ENCODE measurements at regions not wholly inside any gene's neighbourhood (a gene's known extent, or its start where the extent isn't known, plus 50 kb on each side); places are given as distances from the start of the nearest gene placed in this dataset.
"Not testable (repeated sequence)": the region's sequence is repeated elsewhere in the genome, so short reads cannot be mapped to it uniquely, and the experiment has no call there.

GRCh38 chr1:55309053-55309452, 93.9 kb upstream of the USP24 start:
- Histone ChIP-seq H3K27me3 (ENCODE audit: control insufficient read depth, insufficient read depth, low read length) (no peaks in the 10 kb centered on the region), H3K4me3 (ENCODE audit: low read length) (no peak overlapping the region), H3K36me3 (ENCODE audit: control insufficient read depth, insufficient read depth, low read length) (no peaks in the 10 kb centered on the region), H3K27ac (ENCODE audit: low read length) (no peak overlapping the region), H3K9me3 (ENCODE audit: control insufficient read depth, insufficient read depth, low read length) (no peaks in the 10 kb centered on the region), H3K4me1 (ENCODE audit: control insufficient read depth, insufficient read depth, low read length) (peaks cover 1% of the 10 kb centered on the region; the same call in 1 of the 2 replicates)
- WGBS (ENCODE audit: insufficient coverage, insufficient read length), result no CpG with 5 or more reads among the region's 2 CpGs
- no peak for DNase-seq (ENCODE audit: low read depth, low spot score)

- Histone ChIP-seq H3K27ac (ENCODE audit: low read length) (no peak overlapping the region), H3K9me3 (ENCODE audit: control insufficient read depth, insufficient read depth, low read length) (no peaks in the 10 kb centered on the region), H3K4me1 (ENCODE audit: control insufficient read depth, insufficient read depth, low read length) (peaks cover 1% of the 10 kb centered on the region; the same call in 1 of the 2 replicates), H3K4me3 (ENCODE audit: low read length) (no peak overlapping the region), H3K36me3 (ENCODE audit: control insufficient read depth, insufficient read depth, low read length) (no peaks in the 10 kb centered on the region), H3K27me3 (ENCODE audit: control insufficient read depth, insufficient read depth, low read length) (no peaks in the 10 kb centered on the region)
- WGBS (ENCODE audit: insufficient coverage, insufficient read length), result no CpG with 5 or more reads among the region's 2 CpGs
- no peak for DNase-seq (ENCODE audit: low read depth, low spot score)
Observed at GRCh38 chr1:55305735-55306134, 90.6 kb upstream of the USP24 start.

DNA sequence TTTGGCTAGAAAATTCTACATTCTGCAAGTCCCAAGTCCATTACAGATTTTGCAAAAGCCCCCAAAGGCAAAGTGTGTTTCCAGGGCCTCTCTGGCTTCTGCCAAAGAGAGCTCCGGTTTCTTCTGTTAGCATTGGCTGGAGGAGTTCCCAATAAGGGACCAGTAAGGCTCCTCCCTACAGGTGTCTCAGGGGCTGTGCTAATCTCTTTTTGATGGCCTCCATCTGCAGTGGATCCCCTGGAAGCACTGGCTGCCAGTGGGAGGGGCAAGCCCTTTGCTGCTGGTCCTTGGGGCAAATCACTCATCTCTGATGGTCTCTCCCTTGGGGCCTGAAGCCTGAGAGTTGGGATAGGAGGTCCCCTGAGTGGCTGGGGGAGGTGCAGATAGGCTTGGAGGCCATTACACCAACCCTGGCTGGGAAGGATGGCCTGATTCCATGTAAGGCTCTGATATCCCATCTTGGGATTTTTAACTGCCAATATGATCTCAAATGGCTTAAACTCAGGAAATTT, 89.1 kb upstream of the USP24 start:
- no peak for DNase-seq (ENCODE audit: low read depth, low spot score)
- Histone ChIP-seq H3K36me3 (ENCODE audit: control insufficient read depth, insufficient read depth, low read length) (no peaks in the 10 kb centered on the region), H3K4me3 (ENCODE audit: low read length) (no peak overlapping the region), H3K27ac (ENCODE audit: low read length) (no peak overlapping the region), H3K27me3 (ENCODE audit: control insufficient read depth, insufficient read depth, low read length) (no peaks in the 10 kb centered on the region), H3K9me3 (ENCODE audit: control insufficient read depth, insufficient read depth, low read length) (no peaks in the 10 kb centered on the region), H3K4me1 (ENCODE audit: control insufficient read depth, insufficient read depth, low read length) (no peaks in the 10 kb centered on the region)
- WGBS (ENCODE audit: insufficient coverage, insufficient read length), result no CpG with 5 or more reads among the region's 1 CpG

DNA sequence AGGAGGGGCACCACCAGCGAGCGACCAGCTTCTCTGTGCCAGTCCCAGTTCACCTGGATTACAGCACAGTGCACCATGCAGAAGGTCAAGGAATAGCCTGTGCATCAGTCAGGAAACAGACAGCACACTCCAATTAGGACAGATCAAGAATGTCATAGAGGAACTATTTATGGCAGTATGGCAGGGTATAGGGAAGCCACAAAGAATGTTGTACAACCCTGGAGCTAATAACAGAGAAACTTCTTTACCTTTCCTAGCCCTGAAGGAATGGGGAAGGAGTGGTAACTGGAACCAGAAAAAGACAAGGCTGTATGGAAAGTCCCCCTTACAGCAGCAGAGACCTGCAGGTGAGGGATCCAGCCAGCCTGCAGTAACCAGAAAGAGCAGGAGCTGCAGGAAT, 87.8 kb upstream of the USP24 start:
- no peak for DNase-seq (ENCODE audit: low read depth, low spot score)
- Histone ChIP-seq H3K27ac (ENCODE audit: low read length) (no peak overlapping the region), H3K4me3 (ENCODE audit: low read length) (no peak overlapping the region), H3K9me3 (ENCODE audit: control insufficient read depth, insufficient read depth, low read length) (no peaks in the 10 kb centered on the region), H3K4me1 (ENCODE audit: control insufficient read depth, insufficient read depth, low read length) (no peaks in the 10 kb centered on the region), H3K27me3 (ENCODE audit: control insufficient read depth, insufficient read depth, low read length) (no peaks in the 10 kb centered on the region), H3K36me3 (ENCODE audit: control insufficient read depth, insufficient read depth, low read length) (no peaks in the 10 kb centered on the region)
- WGBS (ENCODE audit: insufficient coverage, insufficient read length), result no CpG with 5 or more reads among the region's 2 CpGs

GRCh38 chr1:55301912-55302311, 86.7 kb upstream of the USP24 start:
- DNase-seq (ENCODE audit: low read depth, low spot score), result no peak
- H3K27me3 ChIP-seq (ENCODE audit: control insufficient read depth, insufficient read depth, low read length), result no peaks in the 10 kb centered on the region

DNA sequence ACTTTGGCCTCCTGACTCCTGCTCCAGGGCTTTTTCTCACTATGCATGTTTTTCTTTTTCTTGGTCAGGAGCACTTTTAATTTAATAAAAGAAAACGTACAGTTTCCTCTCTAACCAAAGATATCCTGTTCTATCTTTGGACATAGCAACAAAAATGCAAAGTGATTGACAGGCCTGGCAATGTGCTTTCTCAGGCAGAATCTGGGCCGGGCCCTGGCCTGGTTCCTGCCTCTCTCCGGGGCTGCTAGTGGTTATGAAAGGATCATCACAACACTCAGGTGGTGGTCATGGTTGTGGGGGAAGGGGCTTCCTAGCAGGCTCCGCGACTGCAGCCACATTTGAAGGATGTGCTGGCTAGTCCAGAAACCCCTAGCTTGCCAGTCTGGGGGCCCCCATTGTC, 85.8 kb upstream of the USP24 start:
- Histone ChIP-seq H3K27me3 (ENCODE audit: control insufficient read depth, insufficient read depth, low read length) (no peaks in the 10 kb centered on the region), H3K27ac (ENCODE audit: low read length) (no peak overlapping the region), H3K4me3 (ENCODE audit: low read length) (no peak overlapping the region), H3K9me3 (ENCODE audit: control insufficient read depth, insufficient read depth, low read length) (no peaks in the 10 kb centered on the region), H3K36me3 (ENCODE audit: control insufficient read depth, insufficient read depth, low read length) (no peaks in the 10 kb centered on the region), H3K4me1 (ENCODE audit: control insufficient read depth, insufficient read depth, low read length) (no peaks in the 10 kb centered on the region)
- no CpG with 5 or more reads among the region's 5 CpGs for WGBS (ENCODE audit: insufficient coverage, insufficient read length)
- DNase-seq (ENCODE audit: low read depth, low spot score), result no peak

More at GRCh38 chr1:55301912-55302311, 86.7 kb upstream of the USP24 start:
- Histone ChIP-seq H3K36me3 (ENCODE audit: control insufficient read depth, insufficient read depth, low read length) (no peaks in the 10 kb centered on the region), H3K4me3 (ENCODE audit: low read length) (no peak overlapping the region), H3K27ac (ENCODE audit: low read length) (no peak overlapping the region), H3K4me1 (ENCODE audit: control insufficient read depth, insufficient read depth, low read length) (no peaks in the 10 kb centered on the region), H3K9me3 (ENCODE audit: control insufficient read depth, insufficient read depth, low read length) (no peaks in the 10 kb centered on the region)
- no CpG with 5 or more reads among the region's 2 CpGs for WGBS (ENCODE audit: insufficient coverage, insufficient read length)

DNA sequence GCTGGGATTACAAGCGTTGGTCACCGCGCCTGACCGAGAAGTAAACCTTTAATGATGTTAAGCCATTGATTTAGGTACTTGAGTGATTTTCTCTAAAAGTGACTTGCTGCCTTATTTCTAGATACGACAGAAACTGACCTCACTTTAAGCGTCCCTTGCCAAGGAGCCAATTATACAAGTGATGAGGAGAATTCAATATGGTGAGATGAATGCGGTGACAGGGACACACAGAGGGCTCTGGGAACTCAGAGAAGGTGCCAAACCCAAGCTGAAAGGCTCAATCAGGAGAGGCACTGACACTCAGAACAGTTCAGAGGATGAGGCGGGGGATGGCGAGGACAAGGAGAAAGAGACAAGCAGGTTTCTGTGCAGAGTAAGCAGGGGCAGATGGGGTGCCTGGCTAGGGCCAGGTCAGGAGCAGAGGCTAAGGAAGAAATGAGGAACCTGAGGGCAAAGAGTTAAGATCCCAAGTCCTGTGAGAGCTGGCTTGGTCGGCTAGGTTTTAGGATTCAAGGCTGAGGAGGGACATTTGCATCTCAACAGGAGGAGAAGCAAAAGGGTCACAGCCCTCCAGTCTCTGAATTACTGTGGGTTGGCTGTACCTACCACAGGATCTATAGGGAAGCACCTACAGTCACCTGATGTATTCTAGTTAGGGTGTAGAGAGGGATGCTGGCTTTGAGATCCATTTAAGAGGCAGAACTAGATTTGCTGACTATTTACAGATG, 83.2 kb upstream of the USP24 start:
- WGBS (ENCODE audit: insufficient coverage, insufficient read length), result no CpG with 5 or more reads among the region's 10 CpGs
- no peak overlapping the region for H3K27ac ChIP-seq (ENCODE audit: low read length)

DNA sequence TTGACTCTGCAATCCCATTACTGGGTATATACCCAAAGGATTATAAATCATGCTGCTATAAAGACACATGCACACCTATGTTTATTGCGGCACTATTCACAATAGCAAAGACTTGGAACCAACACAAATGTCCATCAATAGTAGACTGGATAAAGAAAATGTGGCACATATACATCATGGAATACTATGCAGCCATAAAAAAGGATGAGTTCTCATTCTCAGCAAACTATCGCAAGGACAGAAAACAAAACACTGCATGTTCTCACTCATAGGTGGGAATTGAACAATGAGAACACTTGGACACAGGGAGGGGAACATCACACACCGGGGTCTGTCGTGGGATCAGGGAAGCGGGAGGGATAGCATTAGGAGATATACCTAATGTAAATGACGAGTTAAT, 81.1 kb upstream of the USP24 start:
- WGBS (ENCODE audit: insufficient coverage, insufficient read length), result no CpG with 5 or more reads among the region's 6 CpGs
- DNase-seq (ENCODE audit: low read depth, low spot score), result not testable (repeated sequence)

More for the DNA sequence above, 83.2 kb upstream of the USP24 start:
- H3K9me3 ChIP-seq (ENCODE audit: control insufficient read depth, insufficient read depth, low read length), result no peaks in the 10 kb centered on the region
- no peaks in the 10 kb centered on the region for H3K27me3 ChIP-seq (ENCODE audit: control insufficient read depth, insufficient read depth, low read length)
- no peaks in the 10 kb centered on the region for H3K4me1 ChIP-seq (ENCODE audit: control insufficient read depth, insufficient read depth, low read length)
- DNase-seq (ENCODE audit: low read depth, low spot score), result no peak
- H3K4me3 ChIP-seq (ENCODE audit: low read length), result no peak overlapping the region
- no peaks in the 10 kb centered on the region for H3K36me3 ChIP-seq (ENCODE audit: control insufficient read depth, insufficient read depth, low read length)

DNA sequence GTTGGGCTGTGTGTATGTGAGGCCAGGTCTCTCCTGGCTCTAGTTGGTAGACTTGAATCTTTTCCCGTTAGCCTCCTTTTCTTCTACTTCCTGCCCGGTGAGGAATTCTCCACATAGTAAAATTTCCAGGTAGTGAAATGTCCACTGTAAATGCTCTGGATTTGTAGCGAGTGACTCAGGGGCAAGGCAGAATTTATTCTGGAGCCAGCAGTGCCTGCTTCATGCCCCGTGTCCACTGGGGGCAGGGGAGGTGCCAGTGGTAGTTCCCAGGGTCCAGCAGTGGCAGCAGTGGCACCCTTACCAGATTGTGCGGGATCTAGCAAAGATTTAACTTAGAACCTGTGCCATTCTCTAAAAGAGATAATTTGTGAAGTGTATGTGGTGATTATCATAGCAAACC, 74.5 kb upstream of the USP24 start:
- Histone ChIP-seq H3K9me3 (ENCODE audit: control insufficient read depth, insufficient read depth, low read length) (no peaks in the 10 kb centered on the region), H3K4me1 (ENCODE audit: control insufficient read depth, insufficient read depth, low read length) (no peaks in the 10 kb centered on the region), H3K36me3 (ENCODE audit: control insufficient read depth, insufficient read depth, low read length) (no peaks in the 10 kb centered on the region), H3K27me3 (ENCODE audit: control insufficient read depth, insufficient read depth, low read length) (no peaks in the 10 kb centered on the region), H3K27ac (ENCODE audit: low read length) (no peak overlapping the region), H3K4me3 (ENCODE audit: low read length) (no peak overlapping the region)
- DNase-seq (ENCODE audit: low read depth, low spot score), result no peak
- WGBS (ENCODE audit: insufficient coverage, insufficient read length), result no CpG with 5 or more reads among the region's 5 CpGs

More for the DNA sequence above, 81.1 kb upstream of the USP24 start:
- not testable (repeated sequence) for H3K27me3 ChIP-seq (ENCODE audit: control insufficient read depth, insufficient read depth, low read length); H3K36me3 ChIP-seq (ENCODE audit: control insufficient read depth, insufficient read depth, low read length); H3K4me1 ChIP-seq (ENCODE audit: control insufficient read depth, insufficient read depth, low read length); H3K27ac ChIP-seq (ENCODE audit: low read length); H3K4me3 ChIP-seq (ENCODE audit: low read length); H3K9me3 ChIP-seq (ENCODE audit: control insufficient read depth, insufficient read depth, low read length)

DNA sequence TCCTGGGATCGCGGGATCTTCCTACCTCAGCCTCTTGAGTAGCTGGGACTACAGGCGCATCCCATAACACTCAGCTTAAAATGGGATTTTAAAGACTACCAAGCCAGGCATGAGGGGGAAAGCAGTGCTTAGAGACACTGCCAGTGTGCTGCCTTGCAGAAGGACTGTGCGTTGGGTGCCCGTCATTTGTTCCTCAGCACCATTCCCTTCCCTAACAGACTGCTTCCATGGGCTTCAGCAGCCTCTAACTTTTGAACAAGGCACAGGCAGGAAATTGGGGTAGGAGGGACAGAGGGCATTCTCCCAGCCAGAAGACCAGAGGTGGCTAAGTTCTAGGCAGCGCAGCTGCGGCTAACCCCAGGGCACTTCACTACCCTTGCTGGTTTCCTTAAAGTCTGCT, 73.9 kb upstream of the USP24 start:
- Histone ChIP-seq H3K4me1 (ENCODE audit: control insufficient read depth, insufficient read depth, low read length) (no peaks in the 10 kb centered on the region), H3K4me3 (ENCODE audit: low read length) (no peak overlapping the region), H3K36me3 (ENCODE audit: control insufficient read depth, insufficient read depth, low read length) (no peaks in the 10 kb centered on the region), H3K27ac (ENCODE audit: low read length) (no peak overlapping the region), H3K9me3 (ENCODE audit: control insufficient read depth, insufficient read depth, low read length) (no peaks in the 10 kb centered on the region), H3K27me3 (ENCODE audit: control insufficient read depth, insufficient read depth, low read length) (no peaks in the 10 kb centered on the region)
- WGBS (ENCODE audit: insufficient coverage, insufficient read length), result no CpG with 5 or more reads among the region's 7 CpGs
- no peak for DNase-seq (ENCODE audit: low read depth, low spot score)

- Histone ChIP-seq H3K9me3 (ENCODE audit: control insufficient read depth, insufficient read depth, low read length) (no peaks in the 10 kb centered on the region), H3K4me1 (ENCODE audit: control insufficient read depth, insufficient read depth, low read length) (no peaks in the 10 kb centered on the region), H3K27me3 (ENCODE audit: control insufficient read depth, insufficient read depth, low read length) (no peaks in the 10 kb centered on the region), H3K27ac (ENCODE audit: low read length) (no peak overlapping the region), H3K4me3 (ENCODE audit: low read length) (no peak overlapping the region), H3K36me3 (ENCODE audit: control insufficient read depth, insufficient read depth, low read length) (no peaks in the 10 kb centered on the region)
- WGBS (ENCODE audit: insufficient coverage, insufficient read length), result no CpG with 5 or more reads among the region's 13 CpGs
- no peak for DNase-seq (ENCODE audit: low read depth, low spot score)
Observed at GRCh38 chr1:55288245-55288644, 73.1 kb upstream of the USP24 start.
